Osteoblast (primary cell): ENCODE measurements at regions not wholly inside any gene's neighbourhood (a gene's known extent, or its start where the extent isn't known, plus 50 kb on each side); places are given as distances from the start of the nearest gene placed in this dataset.
"Not testable (repeated sequence)": the region's sequence is repeated elsewhere in the genome, so short reads cannot be mapped to it uniquely, and the experiment has no call there.

Experiments
- DNase-seq: peaks from one replicate; pipeline ENCODE4 v3.0.0; 2011; ENCODE audit warnings: low spot score, mixed read lengths; ENCODE audit not compliant: insufficient read length; ENCODE audit errors: missing footprints
- H2AFZ ChIP-seq: 2 replicates; pipeline ENCODE4 v1.6.0; 2011; ENCODE audit warnings: mild to moderate bottlenecking, low read length
- H3K27ac ChIP-seq: 2 replicates; pipeline ENCODE4 v1.5.1; 2011; ENCODE audit warnings: mild to moderate bottlenecking, low read depth, low read length, moderate library complexity
- H3K27me3 ChIP-seq: 2 replicates; pipeline ENCODE4 v1.6.0; 2012; ENCODE audit warnings: mild to moderate bottlenecking, control low read depth, inconsistent platforms, low read length, moderate library complexity; ENCODE audit not compliant: insufficient read depth
- H3K36me3 ChIP-seq: 2 replicates; pipeline ENCODE4 v1.5.1; 2011; ENCODE audit warnings: mild to moderate bottlenecking, low read length, control low read depth, moderate library complexity; ENCODE audit not compliant: insufficient read depth
- H3K4me1 ChIP-seq: 2 replicates; pipeline ENCODE4 v1.5.1; 2011; ENCODE audit warnings: mild to moderate bottlenecking, low read length, control low read depth, moderate library complexity; ENCODE audit not compliant: insufficient read depth
- H3K4me2 ChIP-seq: 2 replicates; pipeline ENCODE4 v1.6.0; 2011; ENCODE audit warnings: mild to moderate bottlenecking, low read length; ENCODE audit not compliant: insufficient read depth
- H3K4me3 ChIP-seq: fragments of 200-600 bp; sonication (generic); 3 replicates; pipeline ENCODE4 v1.5.1; 2012; ENCODE audit warnings: mild to moderate bottlenecking, low read length, inconsistent platforms; ENCODE audit not compliant: insufficient read depth
- H3K79me2 ChIP-seq: 2 replicates; pipeline ENCODE4 v1.6.0; 2012; ENCODE audit warnings: mild to moderate bottlenecking, low read length, control low read depth, inconsistent platforms; ENCODE audit not compliant: insufficient read depth
- H3K9me3 ChIP-seq: 2 replicates; pipeline ENCODE4 v1.5.1; 2011; ENCODE audit warnings: low read depth, low read length, control low read depth
- H4K20me1 ChIP-seq: 2 replicates; pipeline ENCODE4 v1.6.0; 2012; ENCODE audit warnings: mild to moderate bottlenecking, low read length, control low read depth; ENCODE audit not compliant: insufficient read depth
- CTCF ChIP-seq: IDR thresholded peaks from 2 replicates; pipeline ENCODE4 v1.5.1; 2011; ENCODE audit warnings: mild to moderate bottlenecking, low read depth, low read length, moderate library complexity; ENCODE audit errors: extremely low read depth

DNA sequence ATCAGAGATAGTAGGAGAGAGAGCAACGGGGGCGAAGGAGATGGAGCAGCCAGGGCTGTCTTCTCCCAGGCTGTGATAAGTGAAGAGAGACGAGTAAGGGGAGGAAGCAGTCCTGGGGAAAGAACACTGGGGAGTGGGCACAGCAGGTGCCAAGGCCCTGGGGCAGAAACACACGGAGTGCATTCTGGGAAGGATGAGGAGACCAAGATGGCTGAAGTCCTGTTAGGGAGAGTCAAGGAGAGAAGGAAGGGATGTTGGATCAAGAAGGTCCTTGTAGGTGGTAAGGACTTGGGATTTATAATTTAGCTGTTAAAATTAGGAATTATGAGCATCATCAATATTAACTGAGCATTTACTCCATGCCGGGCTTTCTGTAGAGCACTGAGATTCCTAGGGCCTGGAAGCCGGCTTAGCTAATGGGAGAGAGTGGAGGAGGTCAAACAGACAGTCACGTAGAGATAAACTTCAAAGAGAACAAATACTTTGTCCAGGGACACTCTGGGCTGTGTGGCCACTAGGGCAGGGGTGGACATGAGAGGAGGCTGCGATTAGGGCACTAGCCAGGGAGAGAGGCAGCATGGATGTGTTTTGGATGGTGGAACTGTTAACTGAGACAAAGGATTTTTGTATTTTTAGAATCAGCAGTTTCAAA is 134.2 kb upstream of the PEG3 start:
- Histone ChIP-seq H3K9me3 (peaks cover 3% of the 10 kb centered on the region), H3K79me2 (no peaks in the 10 kb centered on the region), H3K4me2 (no peak overlapping the region), H3K27ac (no peak overlapping the region), H3K36me3 (no peaks in the 10 kb centered on the region), H3K27me3 (no peaks in the 10 kb centered on the region), H2AFZ (no peak overlapping the region), H4K20me1 (no peaks in the 10 kb centered on the region), H3K4me1 (no peaks in the 10 kb centered on the region), H3K4me3 (no peak overlapping the region)
- no peak for TF ChIP-seq CTCF
- DNase-seq: no peak

GRCh38 chr19:56976300-56976699 is 135.8 kb upstream of the PEG3 start:
- DNase-seq: no peak
- Histone ChIP-seq H3K27ac (no peak overlapping the region), H3K4me2 (no peak overlapping the region), H3K4me1 (no peaks in the 10 kb centered on the region), H3K27me3 (no peaks in the 10 kb centered on the region), H3K36me3 (no peaks in the 10 kb centered on the region), H3K4me3 (no peak overlapping the region), H2AFZ (no peak overlapping the region), H3K9me3 (peaks cover 3% of the 10 kb centered on the region), H3K79me2 (no peaks in the 10 kb centered on the region), H4K20me1 (no peaks in the 10 kb centered on the region)
- TF ChIP-seq CTCF: no peak

DNA sequence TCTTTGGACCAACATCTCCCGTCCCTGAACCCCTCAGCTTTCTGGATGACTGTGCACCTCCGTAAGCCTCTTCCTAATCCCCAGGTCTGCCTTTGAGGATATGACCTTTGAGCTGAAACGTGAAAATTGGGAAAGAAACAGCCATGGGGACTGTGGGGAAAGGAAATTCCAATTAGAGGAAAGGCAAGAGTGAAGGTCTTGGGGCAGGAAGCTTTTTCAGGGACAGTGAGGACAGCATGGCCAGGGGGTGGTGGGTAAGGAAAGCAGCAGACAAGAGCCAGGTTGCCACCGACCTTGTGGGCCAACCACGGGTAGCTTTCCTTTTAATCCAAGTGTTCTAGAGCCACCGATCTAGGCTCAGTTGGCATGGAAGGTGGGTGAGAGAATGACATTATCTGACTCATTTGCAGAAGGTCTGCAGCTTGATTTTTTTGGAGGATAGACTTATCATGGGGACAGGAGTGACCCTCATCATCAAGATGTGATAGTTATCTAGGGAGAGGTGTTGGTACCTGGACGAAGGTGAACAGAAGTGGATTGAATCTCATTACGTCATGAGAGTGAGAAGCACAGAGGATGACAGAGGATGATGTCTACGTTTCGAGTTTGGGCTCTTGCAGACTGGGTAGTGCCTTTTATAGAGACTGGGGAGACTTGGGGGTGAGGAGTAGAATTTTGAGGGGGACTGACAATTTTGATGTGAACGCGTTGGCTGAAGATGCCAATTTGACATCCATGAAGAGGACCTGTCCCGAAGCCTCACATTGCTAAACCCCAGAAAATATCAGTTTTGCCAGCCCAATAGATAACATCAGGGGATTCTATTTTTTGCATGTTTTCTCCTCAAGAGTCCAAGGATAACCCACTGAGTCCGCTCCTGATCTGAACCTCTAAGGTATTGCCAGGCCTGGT is 136.7 kb upstream of the PEG3 start:
- no peak for TF ChIP-seq CTCF

DNA sequence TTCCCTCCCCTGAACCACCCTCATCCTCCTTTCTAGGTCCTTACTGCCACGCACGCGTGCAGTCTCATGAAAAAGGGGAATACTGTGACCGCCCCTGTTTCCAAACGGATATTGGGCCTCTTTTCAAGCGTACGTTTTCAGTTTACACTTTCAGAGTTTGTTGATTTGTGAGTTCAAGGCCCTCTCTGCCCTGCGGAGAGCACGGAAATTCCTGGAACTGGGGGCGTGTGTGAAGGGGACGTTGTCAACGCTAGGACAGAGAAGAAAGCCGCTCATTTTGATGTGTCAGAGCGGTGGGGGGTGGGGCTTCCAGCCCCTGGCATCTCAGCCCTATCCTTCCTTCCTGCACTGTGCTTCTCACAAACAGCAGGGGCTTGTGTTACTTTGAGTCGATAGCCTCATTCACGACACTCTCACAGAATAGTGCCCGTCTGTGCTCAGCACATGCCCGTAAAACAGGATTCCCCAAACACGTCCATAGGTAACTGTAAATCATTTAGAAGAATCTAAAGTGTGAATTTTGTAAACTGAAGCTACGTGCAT is 137.6 kb upstream of the PEG3 start:
- no peak for DNase-seq
- TF ChIP-seq CTCF: no peak
- Histone ChIP-seq H2AFZ (no peak overlapping the region), H4K20me1 (no peaks in the 10 kb centered on the region), H3K4me3 (no peak overlapping the region), H3K9me3 (peaks cover 3% of the 10 kb centered on the region), H3K27ac (no peak overlapping the region), H3K4me1 (no peaks in the 10 kb centered on the region), H3K79me2 (no peaks in the 10 kb centered on the region), H3K27me3 (no peaks in the 10 kb centered on the region), H3K4me2 (no peak overlapping the region), H3K36me3 (no peaks in the 10 kb centered on the region)

More for the DNA sequence above, 136.7 kb upstream of the PEG3 start:
- no peak overlapping the region for H2AFZ ChIP-seq
- H3K36me3 ChIP-seq: no peaks in the 10 kb centered on the region
- no peak overlapping the region for H3K4me3 ChIP-seq
- H3K4me2 ChIP-seq: no peak overlapping the region
- no peaks in the 10 kb centered on the region for H3K79me2 ChIP-seq
- H3K27me3 ChIP-seq: no peaks in the 10 kb centered on the region
- no peaks in the 10 kb centered on the region for H3K4me1 ChIP-seq
- DNase-seq: no peak
- H3K27ac ChIP-seq: no peak overlapping the region
- no peaks in the 10 kb centered on the region for H4K20me1 ChIP-seq
- peaks cover 3% of the 10 kb centered on the region for H3K9me3 ChIP-seq

GRCh38 chr19:56980326-56980725 is 139.5 kb upstream of the USP29 start:
- H3K27me3 ChIP-seq, H3K4me3 ChIP-seq, H3K4me1 ChIP-seq, H3K36me3 ChIP-seq, H3K4me2 ChIP-seq, H3K27ac ChIP-seq, H3K79me2 ChIP-seq, H3K9me3 ChIP-seq, H4K20me1 ChIP-seq, DNase-seq, H2AFZ ChIP-seq: not testable (repeated sequence)
